Upper lobe of left lung (tissue), 4 donors: ENCODE measurements at regions not wholly inside any gene's neighbourhood (a gene's known extent, or its start where the extent isn't known, plus 50 kb on each side); places are given as distances from the start of the nearest gene placed in this dataset.

Experiments
- EP300 ChIP-seq, 4 donors: sonication (generic); formaldehyde crosslinking; IDR thresholded peaks; one replicate each; pipeline ENCODE4 v1.5.1; 2017; ENCODE audit warnings: antibody characterized with exemption in 4 of 4, control low read depth in 2 of 4
- POLR2A ChIP-seq, 4 donors: fragments of 450-650 bp; IDR thresholded peaks; one replicate each; pipeline ENCODE4 v1.5.1; 2016 to 2017; ENCODE audit warnings: antibody characterized with exemption in 4 of 4, mild to moderate bottlenecking in 2 of 4
- TF ChIP-seq, protein P1 (sequence below), 6 experiments: fragments of 450-650 bp in 4 of 6; fragments of 200-600 bp in 2 of 6; sonication (generic) in 2 of 6; IDR thresholded peaks; one replicate each; pipeline ENCODE4 v1.5.1; 2016 to 2019; ENCODE audit warnings: antibody characterized with exemption in 6 of 6

DNA sequence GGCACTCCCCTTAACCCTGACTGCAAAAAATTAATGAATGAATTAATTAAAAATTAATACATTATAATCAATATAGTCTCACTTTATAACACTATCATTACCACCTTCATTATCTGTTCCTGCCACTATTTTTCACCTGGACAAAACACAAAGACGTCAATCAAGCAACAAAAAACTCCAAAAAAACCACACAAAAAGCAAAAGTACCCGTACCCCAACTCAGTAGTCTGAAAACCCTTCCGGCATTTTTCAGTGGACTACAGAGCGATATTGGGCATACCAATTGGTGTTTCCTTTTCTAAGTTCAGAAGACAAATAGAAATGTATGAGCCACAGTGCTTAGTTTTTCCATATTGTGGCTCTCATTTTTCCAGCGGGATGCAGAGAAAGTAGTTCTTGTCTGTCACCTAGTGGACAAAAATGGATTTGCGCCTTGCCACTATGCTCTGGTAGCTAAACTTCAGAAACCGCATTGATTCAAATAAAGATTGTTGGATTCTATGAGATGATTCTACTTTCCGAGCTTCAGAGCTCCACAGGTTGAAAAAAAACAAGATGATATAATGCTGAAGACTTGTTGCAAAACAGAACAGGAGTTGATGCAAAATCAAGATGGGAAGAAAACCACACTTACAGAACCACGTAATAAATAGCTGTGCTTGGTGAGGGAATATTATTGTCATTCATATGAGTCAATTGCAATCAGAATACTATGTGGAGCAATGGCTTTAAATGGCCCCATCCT lies 50.6 kb upstream of the ITGB1 start:
- TF ChIP-seq, protein P1, sequence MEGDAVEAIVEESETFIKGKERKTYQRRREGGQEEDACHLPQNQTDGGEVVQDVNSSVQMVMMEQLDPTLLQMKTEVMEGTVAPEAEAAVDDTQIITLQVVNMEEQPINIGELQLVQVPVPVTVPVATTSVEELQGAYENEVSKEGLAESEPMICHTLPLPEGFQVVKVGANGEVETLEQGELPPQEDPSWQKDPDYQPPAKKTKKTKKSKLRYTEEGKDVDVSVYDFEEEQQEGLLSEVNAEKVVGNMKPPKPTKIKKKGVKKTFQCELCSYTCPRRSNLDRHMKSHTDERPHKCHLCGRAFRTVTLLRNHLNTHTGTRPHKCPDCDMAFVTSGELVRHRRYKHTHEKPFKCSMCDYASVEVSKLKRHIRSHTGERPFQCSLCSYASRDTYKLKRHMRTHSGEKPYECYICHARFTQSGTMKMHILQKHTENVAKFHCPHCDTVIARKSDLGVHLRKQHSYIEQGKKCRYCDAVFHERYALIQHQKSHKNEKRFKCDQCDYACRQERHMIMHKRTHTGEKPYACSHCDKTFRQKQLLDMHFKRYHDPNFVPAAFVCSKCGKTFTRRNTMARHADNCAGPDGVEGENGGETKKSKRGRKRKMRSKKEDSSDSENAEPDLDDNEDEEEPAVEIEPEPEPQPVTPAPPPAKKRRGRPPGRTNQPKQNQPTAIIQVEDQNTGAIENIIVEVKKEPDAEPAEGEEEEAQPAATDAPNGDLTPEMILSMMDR (IDR thresholded peaks at IDR 0.05): peak; percentile 93 to 98 (median 96)
- no peak for TF ChIP-seq EP300 (IDR thresholded peaks at IDR 0.05)
- TF ChIP-seq POLR2A (IDR thresholded peaks at IDR 0.05): no peak
